Activated CD4-positive, CD25-positive, alpha-beta regulatory T cell treated with anti-CD3 and anti-CD28 coated beads, Interleukin-2, amount 50 U/mL, for 24 hours (primary cell): ENCODE measurements at regions not wholly inside any gene's neighbourhood (a gene's known extent, or its start where the extent isn't known, plus 50 kb on each side); places are given as distances from the start of the nearest gene placed in this dataset.
A peak's percentile ranks its signal among the peaks of the same experiment; 100 is the strongest.
"Not testable (repeated sequence)": the region's sequence is repeated elsewhere in the genome, so short reads cannot be mapped to it uniquely, and the experiment has no call there.

Experiments used
- ATAC-seq, 2 donors: fragments of 150-1000 bp; cut with Tn5 transposase; one replicate each; pipeline ENCODE4 v1.10.0; 2021; ENCODE audit warnings: mild to moderate bottlenecking in 1 of 2, moderate library complexity in 1 of 2

DNA sequence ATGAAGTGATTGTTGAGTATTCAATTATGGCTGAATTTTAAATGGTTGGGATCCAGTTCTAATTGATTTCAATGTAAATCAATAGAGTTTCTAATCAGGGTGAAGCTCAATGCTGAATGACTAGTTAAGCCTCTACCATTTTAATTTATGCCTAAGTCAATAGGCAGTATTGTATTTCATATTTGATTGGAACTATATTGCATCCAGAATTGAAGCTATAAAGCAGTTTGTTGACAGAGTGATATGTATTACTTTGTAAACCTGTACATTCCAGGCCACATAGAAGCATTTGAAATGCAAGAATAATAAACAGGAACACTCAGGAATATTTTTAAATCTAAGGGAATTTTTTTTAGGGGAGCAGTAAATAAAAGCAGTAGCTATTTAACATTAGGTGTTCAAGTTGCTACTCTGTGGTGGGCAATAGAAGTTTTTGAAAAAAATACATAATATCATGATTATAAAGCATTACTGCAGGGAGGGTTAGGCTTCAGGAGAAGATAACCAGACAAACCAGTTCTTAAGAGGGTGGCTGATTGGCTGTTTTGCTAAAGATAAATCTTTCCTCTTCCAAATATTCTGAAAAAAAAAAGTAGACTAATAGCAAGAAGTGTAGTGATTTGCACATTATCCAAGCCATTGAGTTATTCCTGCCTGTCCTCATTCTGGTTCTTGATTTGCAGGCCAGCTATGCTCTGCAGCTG lies 492.0 kb upstream of the MEF2C start:
- no peak for ATAC-seq

GRCh38 chr5:89374144-89374784 lies 491.3 kb upstream of the MEF2C start:
- no peak for ATAC-seq

GRCh38 chr5:89372176-89372575 lies 489.2 kb upstream of the MEF2C start:
- ATAC-seq, result no peak

- ATAC-seq, result no peak
Observed at GRCh38 chr5:89371646-89372045, 488.7 kb upstream of the MEF2C start.

DNA sequence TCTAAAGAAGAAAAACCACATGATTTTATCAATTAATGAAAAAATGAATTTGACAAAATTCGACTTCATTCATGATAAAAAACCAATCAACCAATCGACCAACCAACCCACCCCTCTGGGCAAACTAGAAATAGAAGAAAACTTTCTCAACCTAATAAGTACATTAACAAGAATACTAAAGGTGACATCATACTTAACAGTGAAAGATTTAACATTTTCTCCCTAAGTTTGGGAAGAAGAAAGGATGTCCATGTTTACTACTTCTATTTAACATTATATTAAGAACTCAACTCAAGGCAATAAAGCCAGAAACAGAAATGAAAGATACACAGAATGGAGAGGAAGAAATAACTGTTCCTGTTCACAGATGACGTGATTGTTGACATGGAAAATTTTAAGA lies 476.1 kb upstream of the MEF2C start:
- ATAC-seq, result no peak

- no peak for ATAC-seq
Observed at GRCh38 chr5:89353837-89354551, 471.0 kb upstream of the MEF2C start.

DNA sequence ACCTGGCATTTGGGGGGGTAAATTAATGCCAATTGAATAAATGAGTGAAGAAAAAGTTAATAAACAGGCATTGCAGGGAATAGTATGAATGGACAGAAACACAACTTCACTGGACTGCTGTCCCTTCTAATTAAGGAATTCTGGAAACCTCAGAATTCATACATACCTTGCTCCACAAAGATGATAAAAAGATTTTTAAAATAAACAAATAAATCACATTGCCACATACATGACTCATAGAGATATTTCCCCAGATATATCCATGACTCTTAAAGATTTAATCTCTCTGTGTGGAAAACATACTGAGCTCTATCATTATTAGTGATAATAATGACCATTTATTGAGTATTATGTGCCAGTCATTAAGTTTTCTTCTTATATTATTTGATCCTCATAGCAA lies 469.0 kb upstream of the MEF2C start:
- no peak for ATAC-seq

GRCh38 chr5:89351222-89351621 lies 468.2 kb upstream of the MEF2C start:
- ATAC-seq, result no peak

DNA sequence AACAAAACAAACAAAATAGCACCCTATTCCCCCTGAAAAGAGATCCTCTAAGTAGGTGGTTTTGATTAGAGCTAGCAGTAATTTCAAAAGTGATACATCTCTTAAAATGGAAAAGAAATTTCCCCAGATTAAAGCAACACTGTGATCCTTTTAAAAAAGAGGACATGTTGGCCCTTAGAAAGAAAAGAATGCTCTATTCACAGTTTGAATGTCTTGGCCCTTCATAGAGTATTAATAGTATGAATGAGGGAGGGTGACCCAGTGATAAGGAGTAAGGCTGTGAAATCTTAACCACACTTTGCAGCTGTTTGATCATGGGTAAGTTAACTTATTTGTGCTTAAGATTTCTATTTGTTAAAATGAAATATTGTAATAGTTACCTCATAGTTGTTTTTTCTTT lies 467.7 kb upstream of the MEF2C start:
- ATAC-seq, result no peak

- ATAC-seq, result no peak
Observed at GRCh38 chr5:89349246-89349980, 466.4 kb upstream of the MEF2C start.

GRCh38 chr5:89346573-89346972 lies 463.6 kb upstream of the MEF2C start:
- ATAC-seq, result no peak

DNA sequence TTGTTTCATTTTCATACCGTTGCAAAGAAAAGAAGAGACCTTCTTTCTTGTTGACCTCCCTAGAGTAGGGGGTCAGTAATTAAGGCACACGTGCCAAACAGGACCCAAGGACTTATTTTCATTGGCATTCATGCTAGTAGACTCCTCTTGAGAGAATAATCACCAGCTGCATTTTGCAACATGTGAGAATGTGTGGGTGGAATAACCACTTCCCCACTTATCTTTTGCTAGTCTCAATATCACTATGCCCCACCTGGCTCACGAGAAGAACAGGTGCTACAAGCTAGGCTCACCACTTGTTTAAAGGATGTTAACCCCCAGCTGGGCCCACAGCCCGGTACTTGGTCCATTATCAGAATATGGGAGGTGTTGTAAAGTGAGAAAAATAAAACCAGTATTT lies 460.7 kb upstream of the MEF2C start:
- peak; percentile 17 to 51 for ATAC-seq

DNA sequence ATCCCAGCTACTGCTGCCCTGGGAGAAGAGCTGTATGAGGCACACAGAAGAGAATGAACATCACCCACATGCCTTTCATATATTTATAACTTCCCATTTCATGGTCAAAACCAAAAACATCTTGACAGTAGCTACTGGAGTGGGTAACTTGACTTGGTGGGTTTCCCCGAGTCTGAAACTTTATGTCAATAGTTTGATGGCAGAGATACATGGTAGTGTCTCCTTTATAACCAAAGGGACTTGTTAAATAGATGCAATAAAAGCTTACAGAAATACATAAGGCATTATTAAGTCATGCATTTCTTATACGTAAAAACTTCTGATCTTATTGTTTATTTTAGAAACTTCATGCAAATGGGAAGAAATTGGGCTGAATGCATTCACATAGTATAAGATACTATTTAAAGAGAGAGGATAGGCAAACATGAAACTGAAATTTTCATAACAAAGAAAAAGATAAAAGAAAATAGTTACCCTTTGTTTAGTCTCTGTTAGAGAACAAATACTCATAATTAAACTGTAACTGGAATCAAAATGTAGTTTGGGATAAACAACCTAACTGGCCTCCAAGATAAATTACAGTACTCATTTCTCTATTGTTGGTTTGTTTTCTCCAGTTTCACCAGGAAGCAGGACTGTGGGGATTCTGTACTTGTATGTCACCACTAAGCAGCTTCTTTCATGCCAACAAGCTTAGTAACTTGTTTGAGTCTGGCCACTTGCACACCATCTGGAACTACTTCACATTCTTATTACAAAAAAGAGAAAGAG lies 459.3 kb upstream of the MEF2C start:
- no peak for ATAC-seq

DNA sequence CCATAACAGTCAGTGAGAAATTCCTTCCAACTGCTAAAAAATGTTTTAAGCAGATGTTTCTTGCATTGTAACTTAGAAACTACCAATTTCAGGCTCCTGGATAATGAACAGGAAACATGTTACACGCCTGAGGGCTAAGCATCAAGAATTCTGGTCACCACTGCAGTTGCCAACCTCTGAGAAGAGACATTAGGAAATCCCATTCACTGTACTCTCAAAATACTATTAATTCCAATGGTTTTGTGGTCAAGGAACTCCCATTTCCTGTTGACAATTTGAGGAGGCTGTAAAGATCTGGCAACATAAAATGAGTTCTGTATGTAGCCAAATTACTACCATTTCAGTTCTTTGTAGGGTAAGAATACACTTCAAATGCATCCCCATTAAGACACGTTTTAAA lies 456.0 kb upstream of the MEF2C start:
- no peak for ATAC-seq

- no peak for ATAC-seq
Observed at GRCh38 chr5:89336111-89336510, 453.1 kb upstream of the MEF2C start.

- ATAC-seq, result no peak
Observed at GRCh38 chr5:89330140-89330539, 447.2 kb upstream of the MEF2C start.

DNA sequence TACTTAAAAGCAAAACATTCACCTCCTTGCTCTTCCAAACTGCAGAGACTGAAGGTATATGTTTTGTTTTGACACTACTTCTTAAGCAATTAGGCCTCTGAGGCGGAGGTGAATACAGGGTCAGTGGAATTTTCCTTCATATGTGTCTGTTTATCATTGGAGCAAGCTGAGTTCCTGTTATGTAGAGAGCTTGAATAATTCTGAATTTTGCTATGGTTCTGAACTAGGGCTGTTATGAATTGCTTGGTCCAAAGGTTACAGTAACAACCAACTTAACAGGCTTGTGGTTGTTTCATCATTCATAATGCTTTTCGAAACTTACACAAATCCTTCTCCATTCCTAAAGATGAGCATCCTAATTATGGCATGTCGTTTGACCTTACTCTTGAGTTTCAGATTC lies 444.6 kb upstream of the MEF2C start:
- no peak for ATAC-seq

GRCh38 chr5:89324990-89325389 lies 442.0 kb upstream of the MEF2C start:
- ATAC-seq, result no peak

- ATAC-seq, result no peak
Observed at GRCh38 chr5:89320421-89321277, 437.7 kb upstream of the MEF2C start.

- ATAC-seq, result not testable (repeated sequence)
Observed at GRCh38 chr5:89317838-89318237, 434.9 kb upstream of the MEF2C start.

DNA sequence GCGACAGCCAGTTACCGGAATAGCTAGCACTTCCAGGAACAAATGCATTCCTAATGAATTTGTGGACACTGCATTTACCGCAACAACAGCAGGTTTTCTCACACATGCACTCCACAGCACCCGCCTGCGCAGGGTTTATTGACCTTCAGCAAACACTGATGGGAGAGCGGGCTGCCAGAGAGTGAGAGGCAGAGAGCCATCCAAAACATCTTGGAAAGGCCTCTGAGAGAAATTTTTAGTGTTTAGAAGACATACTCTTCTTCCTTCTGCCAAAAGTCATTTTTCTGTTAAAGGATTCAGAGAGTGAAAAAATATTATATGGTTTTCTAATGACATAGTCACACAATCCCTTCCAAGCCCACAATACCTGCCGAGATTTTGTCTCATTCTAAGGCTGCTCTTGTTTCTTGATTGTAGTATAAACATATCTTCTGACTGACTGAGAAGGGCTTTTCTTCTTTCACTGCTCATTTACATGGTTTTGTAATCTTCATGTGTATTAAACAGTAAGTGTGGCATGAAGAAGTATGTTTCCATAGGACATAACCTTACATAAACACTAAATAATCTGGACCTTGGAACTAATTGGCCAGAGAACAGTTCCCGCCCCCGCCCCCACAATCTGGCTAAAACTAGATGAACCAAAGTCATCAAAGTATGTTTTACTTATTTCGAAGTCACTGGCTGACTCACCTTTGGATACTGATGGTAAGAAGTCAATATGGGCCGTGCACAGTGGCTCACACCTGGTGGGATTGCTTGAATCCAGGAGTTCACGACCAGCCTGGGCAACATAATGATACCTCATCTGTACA lies 432.5 kb upstream of the MEF2C start:
- no peak for ATAC-seq
